ENCODE measurements at regions not wholly inside any gene's neighbourhood (a gene's known extent, or its start where the extent isn't known, plus 50 kb on each side); places are given as distances from the start of the nearest gene placed in this dataset.

DNA sequence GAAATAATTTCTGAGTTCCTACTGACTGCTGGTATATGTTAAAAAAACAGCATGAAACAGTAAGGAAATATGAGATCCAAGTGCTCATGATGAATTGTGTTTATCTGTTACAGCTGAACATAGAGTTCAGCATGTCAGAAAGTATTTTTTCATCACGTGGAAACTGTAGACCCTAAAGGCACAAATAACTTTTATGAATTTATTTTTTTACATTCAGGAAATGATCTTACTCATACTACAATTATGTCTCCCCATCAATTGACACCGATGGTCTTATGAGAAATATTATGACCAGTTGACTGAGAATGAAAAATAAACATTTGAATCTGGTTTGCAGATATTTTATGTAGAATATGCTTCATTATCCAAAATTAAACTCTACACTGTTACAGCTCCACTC, 283.1 kb upstream of the SPANXN4 start:
- no peak for TF ChIP-seq CTCF (IDR thresholded peaks at IDR 0.05; ENCODE audit: low read depth, low read length, missing control alignments)
- Histone ChIP-seq H3K27ac (no peak overlapping the region), H3K4me3 (ENCODE audit: low read depth, low read length) (no peak overlapping the region), H3K36me3 (replicated peaks) (no peaks in the 10 kb centered on the region), H3K27me3 (replicated peaks) (no peaks in the 10 kb centered on the region)
- in situ Hi-C loops (cut with HindIII; ENCODE audit: low pct_ligation_motif_present, low sequenced_read_pairs) = no loop called here
- DNase-seq = no peak

GRCh38 chrX:142733327-142733726, 292.4 kb upstream of the SPANXN4 start:
- no peak for DNase-seq
- TF ChIP-seq CTCF (IDR thresholded peaks at IDR 0.05; ENCODE audit: low read depth, low read length, missing control alignments) = no peak
- no peaks in the 10 kb centered on the region for H3K27me3 ChIP-seq (replicated peaks)
- no peak overlapping the region for H3K4me3 ChIP-seq (ENCODE audit: low read depth, low read length)
- no peak overlapping the region for H3K27ac ChIP-seq
- H3K36me3 ChIP-seq (replicated peaks) = no peaks in the 10 kb centered on the region
- in situ Hi-C loops (cut with HindIII; ENCODE audit: low pct_ligation_motif_present, low sequenced_read_pairs) = no loop called here

- DNase-seq = no peak
- in situ Hi-C loops (cut with HindIII; ENCODE audit: low pct_ligation_motif_present, low sequenced_read_pairs) = no loop called here
- Histone ChIP-seq H3K4me3 (ENCODE audit: low read depth, low read length) (no peak overlapping the region), H3K36me3 (replicated peaks) (no peaks in the 10 kb centered on the region), H3K27me3 (replicated peaks) (no peaks in the 10 kb centered on the region), H3K27ac (no peak overlapping the region)
- TF ChIP-seq CTCF (IDR thresholded peaks at IDR 0.05; ENCODE audit: low read depth, low read length, missing control alignments) = no peak
Observed at GRCh38 chrX:142711796-142712290, 313.9 kb upstream of the SPANXN4 start.

- TF ChIP-seq CTCF (IDR thresholded peaks at IDR 0.05; ENCODE audit: low read depth, low read length, missing control alignments) = no peak
- no peaks in the 10 kb centered on the region for H3K27me3 ChIP-seq (replicated peaks)
- no peaks in the 10 kb centered on the region for H3K36me3 ChIP-seq (replicated peaks)
- no peak overlapping the region for H3K27ac ChIP-seq
- H3K4me3 ChIP-seq (ENCODE audit: low read depth, low read length) = no peak overlapping the region
- in situ Hi-C loops (cut with HindIII; ENCODE audit: low pct_ligation_motif_present, low sequenced_read_pairs) = no loop called here
- no peak for DNase-seq
Observed at GRCh38 chrX:142702749-142703148, 323.0 kb upstream of the SPANXN4 start.

DNA sequence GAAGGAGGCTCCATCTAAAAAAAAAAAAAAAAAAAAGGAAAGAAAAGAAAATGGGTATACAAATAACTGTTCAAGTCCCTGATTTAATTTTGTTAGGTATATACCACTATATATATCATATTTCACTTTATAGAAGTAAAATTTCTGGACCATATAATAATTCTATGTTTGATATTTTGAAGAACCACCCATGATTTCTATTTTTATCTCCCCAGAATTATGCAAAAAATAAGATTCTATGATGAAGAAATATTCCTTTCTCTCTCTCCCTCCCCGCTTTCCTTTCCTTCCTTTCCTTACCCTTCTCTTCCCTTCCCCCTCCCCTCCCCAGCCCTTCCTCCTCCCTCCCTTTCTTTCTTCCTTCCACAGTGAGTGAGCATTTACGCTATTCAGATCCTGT, 337.5 kb upstream of the SPANXN4 start:
- in situ Hi-C loops (cut with HindIII; ENCODE audit: low pct_ligation_motif_present, low sequenced_read_pairs) = no loop called here
- no peaks in the 10 kb centered on the region for H3K36me3 ChIP-seq (replicated peaks)
- TF ChIP-seq CTCF (IDR thresholded peaks at IDR 0.05; ENCODE audit: low read depth, low read length, missing control alignments) = no peak
- DNase-seq = no peak
- H3K27ac ChIP-seq = no peak overlapping the region
- no peaks in the 10 kb centered on the region for H3K27me3 ChIP-seq (replicated peaks)
- no peak overlapping the region for H3K4me3 ChIP-seq (ENCODE audit: low read depth, low read length)

DNA sequence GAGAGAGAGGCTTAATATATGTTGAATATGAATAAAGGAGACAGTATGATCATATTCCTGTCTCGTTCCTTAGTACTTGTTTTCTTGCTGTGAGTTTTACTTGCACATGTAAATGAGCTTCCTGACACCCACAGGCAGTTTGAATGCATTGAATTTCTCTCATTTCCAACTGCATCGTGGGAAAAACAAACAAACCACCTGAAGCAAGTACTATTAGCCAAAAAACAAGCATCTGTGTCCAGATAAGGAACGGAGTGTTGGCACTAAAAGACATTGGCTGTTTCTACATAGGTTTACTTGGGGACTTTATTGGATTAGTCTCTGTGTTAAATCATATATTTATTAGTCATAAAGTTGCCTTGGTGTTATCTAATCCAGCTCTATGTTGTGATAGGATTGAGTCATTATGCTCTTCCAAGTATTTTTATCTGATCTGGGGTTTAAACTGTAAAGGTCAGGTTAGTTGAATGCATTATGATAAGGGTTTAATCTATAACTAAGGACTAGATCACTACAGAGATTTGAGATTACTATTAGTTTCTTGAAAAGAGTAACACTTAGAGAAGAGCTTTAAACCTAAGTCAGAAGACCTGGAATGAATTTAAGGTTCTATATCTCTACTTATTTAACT, 339.0 kb upstream of the SPANXN4 start:
- no peak for TF ChIP-seq CTCF (IDR thresholded peaks at IDR 0.05; ENCODE audit: low read depth, low read length, missing control alignments)
- no peak overlapping the region for H3K4me3 ChIP-seq (ENCODE audit: low read depth, low read length)
- H3K27me3 ChIP-seq (replicated peaks) = no peaks in the 10 kb centered on the region
- no peak overlapping the region for H3K27ac ChIP-seq
- no peak for DNase-seq
- in situ Hi-C loops (cut with HindIII; ENCODE audit: low pct_ligation_motif_present, low sequenced_read_pairs) = no loop called here
- H3K36me3 ChIP-seq (replicated peaks) = no peaks in the 10 kb centered on the region
